ENCODE measurements at regions not wholly inside any gene's neighbourhood (a gene's known extent, or its start where the extent isn't known, plus 50 kb on each side); places are given as distances from the start of the nearest gene placed in this dataset.

GRCh38 chr1:198830412-198830811 is 191.6 kb downstream of the PTPRC start:
- TF ChIP-seq POLR2A (IDR thresholded peaks at IDR 0.05): no peak
- TF ChIP-seq CTCF (IDR thresholded peaks at IDR 0.05): no peak
- H3K4me3 ChIP-seq: no peak overlapping the region
- DNase-seq: no peak
- H3K4me1 ChIP-seq: no peaks in the 10 kb centered on the region
- no peaks in the 10 kb centered on the region for H3K9me3 ChIP-seq
- no peak overlapping the region for H3K27ac ChIP-seq
- no peaks in the 10 kb centered on the region for H3K36me3 ChIP-seq
- no peaks in the 10 kb centered on the region for H3K27me3 ChIP-seq

- Histone ChIP-seq H3K4me1 (no peaks in the 10 kb centered on the region), H3K27ac (no peak overlapping the region), H3K27me3 (no peaks in the 10 kb centered on the region), H3K4me3 (no peak overlapping the region), H3K36me3 (no peaks in the 10 kb centered on the region), H3K9me3 (no peaks in the 10 kb centered on the region)
- DNase-seq: no peak
- no peak for TF ChIP-seq CTCF (IDR thresholded peaks at IDR 0.05)
- no peak for TF ChIP-seq POLR2A (IDR thresholded peaks at IDR 0.05)
These were observed 195.1 kb downstream of the PTPRC start for GRCh38 chr1:198833706-198834503.

GRCh38 chr1:198837278-198838021 is 198.6 kb downstream of the PTPRC start:
- TF ChIP-seq CTCF (IDR thresholded peaks at IDR 0.05) (no peak), POLR2A (IDR thresholded peaks at IDR 0.05) (no peak)
- no peak overlapping the region for H3K27ac ChIP-seq

GRCh38 chr1:198838022-198838342 is 199.1 kb downstream of the PTPRC start:
- Histone ChIP-seq H3K27ac (no peak overlapping the region), H3K27me3 (no peaks in the 10 kb centered on the region), H3K4me1 (no peaks in the 10 kb centered on the region), H3K4me3 (no peak overlapping the region), H3K9me3 (no peaks in the 10 kb centered on the region), H3K36me3 (no peaks in the 10 kb centered on the region)
- no peak for TF ChIP-seq CTCF (IDR thresholded peaks at IDR 0.05)
- TF ChIP-seq POLR2A (IDR thresholded peaks at IDR 0.05): no peak
- no peak for DNase-seq

More at GRCh38 chr1:198837278-198838021, 198.6 kb downstream of the PTPRC start:
- no peak for DNase-seq
- no peak overlapping the region for H3K4me3 ChIP-seq
- no peaks in the 10 kb centered on the region for H3K4me1 ChIP-seq
- no peaks in the 10 kb centered on the region for H3K9me3 ChIP-seq
- H3K27me3 ChIP-seq: no peaks in the 10 kb centered on the region
- no peaks in the 10 kb centered on the region for H3K36me3 ChIP-seq

- Histone ChIP-seq H3K9me3 (no peaks in the 10 kb centered on the region), H3K4me1 (no peaks in the 10 kb centered on the region), H3K27me3 (no peaks in the 10 kb centered on the region), H3K27ac (no peak overlapping the region), H3K4me3 (no peak overlapping the region), H3K36me3 (no peaks in the 10 kb centered on the region)
- DNase-seq: no peak
- TF ChIP-seq CTCF (IDR thresholded peaks at IDR 0.05) (no peak), POLR2A (IDR thresholded peaks at IDR 0.05) (no peak)
These were observed 202.6 kb downstream of the PTPRC start for GRCh38 chr1:198841477-198841876.

Data from Peyer's patch (tissue), 4 donors.